Effector CD8-positive, alpha-beta T cell (primary cell): ENCODE measurements at regions not wholly inside any gene's neighbourhood (a gene's known extent, or its start where the extent isn't known, plus 50 kb on each side); places are given as distances from the start of the nearest gene placed in this dataset.
"Not testable (repeated sequence)": the region's sequence is repeated elsewhere in the genome, so short reads cannot be mapped to it uniquely, and the experiment has no call there.

Experiments
- DNase-seq: peaks from one replicate; lab custom pipeline; 2025; lab: John Stamatoyannopoulos, UW

DNA sequence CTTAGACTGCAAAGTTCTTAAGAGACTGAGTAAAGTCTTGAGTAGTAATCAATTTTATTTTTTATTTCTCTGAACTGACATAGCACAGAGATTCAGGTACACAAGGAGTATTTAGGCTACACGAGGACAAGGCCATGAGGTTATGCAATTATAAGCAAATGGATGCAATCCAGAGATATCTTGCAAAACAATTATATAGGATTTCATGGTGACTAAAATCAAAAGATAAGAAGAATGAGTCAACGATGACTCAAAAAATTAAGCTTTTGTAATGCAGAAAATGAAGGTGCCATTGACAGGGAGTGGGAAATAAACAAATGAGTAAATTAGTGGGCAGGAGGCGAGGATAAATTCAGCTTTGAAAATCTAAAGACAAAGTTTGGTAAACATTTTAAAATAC, 66.7 kb upstream of the MYO3A start:
- DNase-seq: no peak

DNA sequence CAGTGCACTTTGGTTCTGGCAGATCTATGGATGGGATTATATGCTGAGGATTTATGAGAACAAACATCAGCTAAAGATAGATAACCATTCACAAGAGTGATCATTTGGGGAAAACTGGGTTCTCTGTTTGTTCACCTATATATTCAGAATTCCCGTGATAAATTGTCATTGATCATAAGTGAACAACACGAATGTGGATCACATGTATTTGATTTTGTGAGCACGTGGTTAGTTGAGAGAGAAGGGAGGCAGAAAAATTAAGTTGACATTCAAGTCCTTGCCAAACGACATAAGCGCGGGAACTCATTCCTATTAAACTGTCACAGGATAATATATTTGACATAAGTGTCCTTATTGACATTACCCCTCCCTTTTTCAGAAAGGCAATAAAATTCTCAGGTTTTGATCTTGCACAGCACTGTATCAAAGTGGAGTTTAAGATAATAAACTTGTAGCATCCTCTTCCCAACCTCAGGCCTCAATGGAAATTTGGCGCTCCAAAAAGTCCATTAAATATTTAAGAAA, 64.9 kb upstream of the MYO3A start:
- DNase-seq: no peak

DNA sequence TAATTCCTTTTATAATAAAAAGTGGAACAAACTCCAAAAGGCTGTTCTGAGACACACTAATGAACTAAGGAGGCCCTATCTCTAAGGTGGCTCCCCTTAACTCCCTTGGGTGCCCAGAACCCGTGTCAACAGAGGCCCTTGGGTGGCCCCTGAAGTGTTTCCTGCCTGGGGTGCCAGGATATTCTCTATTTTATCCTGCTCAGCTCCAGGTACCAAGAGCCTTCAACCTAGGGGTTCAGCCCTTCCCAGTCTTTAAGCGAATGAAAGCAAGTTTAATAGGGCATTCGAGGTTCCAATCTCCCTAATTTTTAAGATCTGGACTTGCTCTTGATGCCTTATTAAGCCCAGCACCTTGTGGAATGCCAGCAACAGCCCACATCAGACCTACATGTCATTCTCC, 64.4 kb upstream of the MYO3A start:
- no peak for DNase-seq

- not testable (repeated sequence) for DNase-seq
These were observed 59.6 kb upstream of the MYO3A start for GRCh38 chr10:25874402-25874801.

GRCh38 chr10:25875556-25876165, 58.4 kb upstream of the MYO3A start:
- DNase-seq: peak; percentile 38

DNA sequence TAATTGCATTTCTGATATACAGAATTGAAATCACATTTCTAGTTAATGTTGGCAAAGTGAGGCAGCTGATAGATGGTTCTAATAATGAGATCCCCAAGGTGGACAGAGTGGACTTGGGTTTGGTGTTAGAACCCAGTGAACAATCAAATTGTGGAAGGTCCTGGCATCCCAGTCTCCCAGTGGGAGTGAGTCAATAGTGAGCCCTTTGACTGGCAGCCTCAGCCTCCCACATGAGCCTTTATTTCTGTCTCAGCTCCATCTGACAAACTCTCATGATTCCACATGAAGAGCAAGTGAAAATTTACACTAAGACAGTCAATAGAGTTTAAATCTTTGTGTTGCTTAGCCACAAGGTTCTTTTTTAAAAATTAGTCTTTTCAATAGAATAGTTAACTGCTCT, 56.7 kb upstream of the MYO3A start:
- DNase-seq: no peak
